RWPE2 (cell line): ENCODE measurements at regions not wholly inside any gene's neighbourhood (a gene's known extent, or its start where the extent isn't known, plus 50 kb on each side); places are given as distances from the start of the nearest gene placed in this dataset.

Source experiments
- ATAC-seq: fragments of 200-7000 bp; cut with Tn5 transposase; 3 replicates; pipeline ENCODE4 v1.9.1; 2021; ENCODE audit warnings: low read depth
- DNase-seq: peaks from one replicate; pipeline ENCODE4 v3.0.0-alpha.2; 2020; ENCODE audit warnings: low spot score
- H3K27ac ChIP-seq: fragments of 450-650 bp; 2 replicates; pipeline ENCODE4 v1.5.1; 2017; ENCODE audit warnings: mild to moderate bottlenecking; ENCODE audit not compliant: poor library complexity, severe bottlenecking
- H3K27me3 ChIP-seq: fragments of 250-450 bp; sonication (Bioruptor Pico); 2 replicates; pipeline ENCODE4 v1.5.1; 2021; ENCODE audit warnings: mild to moderate bottlenecking, moderate library complexity; ENCODE audit not compliant: insufficient read depth, poor library complexity, severe bottlenecking
- H3K36me3 ChIP-seq: fragments of 250-450 bp; sonication (Bioruptor Pico); 2 replicates; pipeline ENCODE4 v1.5.1; 2020; ENCODE audit warnings: low read depth, mild to moderate bottlenecking, moderate library complexity
- H3K4me1 ChIP-seq: fragments of 250-450 bp; sonication (Bioruptor Pico); 2 replicates; pipeline ENCODE4 v1.5.1; 2021; ENCODE audit warnings: mild to moderate bottlenecking, moderate library complexity; ENCODE audit not compliant: insufficient read depth, poor library complexity, severe bottlenecking
- H3K4me3 ChIP-seq: fragments of 250-450 bp; sonication (Bioruptor Pico); 2 replicates; pipeline ENCODE4 v1.5.1; 2021; ENCODE audit warnings: mild to moderate bottlenecking, moderate library complexity; ENCODE audit not compliant: severe bottlenecking
- H3K9me3 ChIP-seq: fragments of 250-450 bp; sonication (Bioruptor Pico); 2 replicates; pipeline ENCODE4 v1.5.1; 2021; ENCODE audit warnings: mild to moderate bottlenecking, moderate library complexity; ENCODE audit not compliant: severe bottlenecking
- CTCF ChIP-seq: fragments of 450-650 bp; IDR thresholded peaks from one replicate; pipeline ENCODE4 v1.5.1; 2017; ENCODE audit warnings: mild to moderate bottlenecking, moderate library complexity; ENCODE audit not compliant: poor library complexity, severe bottlenecking

GRCh38 chr1:101122452-101123166 lies 97.0 kb upstream of the DPH5 start:
- Histone ChIP-seq H3K9me3 (peaks cover 3% of the 10 kb centered on the region), H3K27ac (no peak overlapping the region), H3K27me3 (no peaks in the 10 kb centered on the region), H3K4me1 (no peaks in the 10 kb centered on the region), H3K36me3 (no peaks in the 10 kb centered on the region), H3K4me3 (no peak overlapping the region)
- DNase-seq (no peak), ATAC-seq (no peak)
- TF ChIP-seq CTCF: no peak

GRCh38 chr1:101121975-101122374 lies 96.4 kb upstream of the DPH5 start:
- H3K27ac ChIP-seq: no peak overlapping the region
- H3K4me1 ChIP-seq: no peaks in the 10 kb centered on the region
- ATAC-seq (no peak), DNase-seq (no peak)
- no peaks in the 10 kb centered on the region for H3K27me3 ChIP-seq
- no peak overlapping the region for H3K4me3 ChIP-seq
- TF ChIP-seq CTCF: no peak
- no peaks in the 10 kb centered on the region for H3K36me3 ChIP-seq
- H3K9me3 ChIP-seq: peaks cover 3% of the 10 kb centered on the region

GRCh38 chr1:101121504-101121903 lies 95.9 kb upstream of the DPH5 start:
- TF ChIP-seq CTCF: no peak
- no peak overlapping the region for H3K4me3 ChIP-seq
- H3K36me3 ChIP-seq: no peaks in the 10 kb centered on the region
- H3K9me3 ChIP-seq: peaks cover 3% of the 10 kb centered on the region
- DNase-seq (no peak), ATAC-seq (no peak)
- H3K4me1 ChIP-seq: no peaks in the 10 kb centered on the region
- no peaks in the 10 kb centered on the region for H3K27me3 ChIP-seq
- H3K27ac ChIP-seq: no peak overlapping the region

GRCh38 chr1:101120868-101121267 lies 95.3 kb upstream of the DPH5 start:
- DNase-seq (no peak), ATAC-seq (no peak)
- TF ChIP-seq CTCF: no peak
- Histone ChIP-seq H3K4me1 (no peaks in the 10 kb centered on the region), H3K27ac (no peak overlapping the region), H3K4me3 (no peak overlapping the region), H3K36me3 (no peaks in the 10 kb centered on the region), H3K27me3 (no peaks in the 10 kb centered on the region), H3K9me3 (peaks cover 3% of the 10 kb centered on the region)

- Histone ChIP-seq H3K4me3 (no peak overlapping the region), H3K27me3 (no peaks in the 10 kb centered on the region), H3K9me3 (peaks cover 3% of the 10 kb centered on the region), H3K4me1 (no peaks in the 10 kb centered on the region), H3K36me3 (no peaks in the 10 kb centered on the region), H3K27ac (no peak overlapping the region)
- DNase-seq (no peak), ATAC-seq (no peak)
- TF ChIP-seq CTCF: no peak
Observed at GRCh38 chr1:101119289-101119688, 93.7 kb upstream of the DPH5 start.
